GM12865 (cell line): ENCODE measurements at regions not wholly inside any gene's neighbourhood (a gene's known extent, or its start where the extent isn't known, plus 50 kb on each side); places are given as distances from the start of the nearest gene placed in this dataset.

Experiments
- DNase-seq: peaks from one replicate; pipeline ENCODE4 v3.0.0; 2010; ENCODE audit warnings: low read depth
- H3K4me3 ChIP-seq: 2 replicates; pipeline ENCODE4 v1.5.1; 2011; ENCODE audit warnings: mild to moderate bottlenecking, low read depth, low read length, control low read depth
- TF ChIP-seq, protein P1 (sequence below): IDR thresholded peaks from 2 replicates; pipeline ENCODE4 v1.5.1; 2011; ENCODE audit warnings: low read length, control low read depth, low read depth, inconsistent platforms; ENCODE audit not compliant: insufficient read depth; ENCODE audit errors: missing control alignments

- no peak overlapping the region for H3K4me3 ChIP-seq
- DNase-seq = no peak
- TF ChIP-seq, protein P1, sequence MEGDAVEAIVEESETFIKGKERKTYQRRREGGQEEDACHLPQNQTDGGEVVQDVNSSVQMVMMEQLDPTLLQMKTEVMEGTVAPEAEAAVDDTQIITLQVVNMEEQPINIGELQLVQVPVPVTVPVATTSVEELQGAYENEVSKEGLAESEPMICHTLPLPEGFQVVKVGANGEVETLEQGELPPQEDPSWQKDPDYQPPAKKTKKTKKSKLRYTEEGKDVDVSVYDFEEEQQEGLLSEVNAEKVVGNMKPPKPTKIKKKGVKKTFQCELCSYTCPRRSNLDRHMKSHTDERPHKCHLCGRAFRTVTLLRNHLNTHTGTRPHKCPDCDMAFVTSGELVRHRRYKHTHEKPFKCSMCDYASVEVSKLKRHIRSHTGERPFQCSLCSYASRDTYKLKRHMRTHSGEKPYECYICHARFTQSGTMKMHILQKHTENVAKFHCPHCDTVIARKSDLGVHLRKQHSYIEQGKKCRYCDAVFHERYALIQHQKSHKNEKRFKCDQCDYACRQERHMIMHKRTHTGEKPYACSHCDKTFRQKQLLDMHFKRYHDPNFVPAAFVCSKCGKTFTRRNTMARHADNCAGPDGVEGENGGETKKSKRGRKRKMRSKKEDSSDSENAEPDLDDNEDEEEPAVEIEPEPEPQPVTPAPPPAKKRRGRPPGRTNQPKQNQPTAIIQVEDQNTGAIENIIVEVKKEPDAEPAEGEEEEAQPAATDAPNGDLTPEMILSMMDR = no peak
Observed at GRCh38 chr1:221611656-221612046, 130.2 kb downstream of the DUSP10 start.

GRCh38 chr1:221612047-221612777 lies 129.7 kb downstream of the DUSP10 start:
- TF ChIP-seq, protein P1 = no peak
- H3K4me3 ChIP-seq = no peak overlapping the region
- no peak for DNase-seq

GRCh38 chr1:221620437-221621384 lies 121.2 kb downstream of the DUSP10 start:
- no peak for DNase-seq
- no peak overlapping the region for H3K4me3 ChIP-seq
- TF ChIP-seq, protein P1 = no peak

DNA sequence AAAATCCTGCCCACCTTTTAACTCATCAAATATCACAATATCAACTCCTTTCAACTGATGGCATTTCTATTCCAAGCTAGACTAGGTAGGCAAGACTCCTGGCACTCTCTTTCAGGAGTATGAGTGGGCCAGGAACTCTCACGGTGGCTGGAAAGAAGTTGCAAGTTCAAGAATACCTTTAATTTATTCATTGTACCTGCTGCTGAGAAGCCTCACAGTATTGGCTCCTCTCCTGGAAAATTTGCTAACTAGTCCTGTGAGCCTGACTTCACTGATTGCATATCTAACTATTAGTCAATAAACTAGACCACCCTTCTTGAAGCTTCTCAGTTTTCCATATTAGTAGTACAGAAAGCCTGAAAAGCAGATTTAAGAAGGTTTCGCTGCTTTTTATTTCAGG lies 120.2 kb downstream of the DUSP10 start:
- no peak overlapping the region for H3K4me3 ChIP-seq
- TF ChIP-seq, protein P1 = no peak
- no peak for DNase-seq

GRCh38 chr1:221622389-221622788 lies 119.5 kb downstream of the DUSP10 start:
- H3K4me3 ChIP-seq = no peak overlapping the region
- no peak for DNase-seq
- TF ChIP-seq, protein P1 = no peak

GRCh38 chr1:221625026-221625425 lies 116.9 kb downstream of the DUSP10 start:
- DNase-seq = no peak
- H3K4me3 ChIP-seq = no peak overlapping the region
- TF ChIP-seq, protein P1 = no peak
